Amygdala (tissue), 56 donors: ENCODE measurements at regions not wholly inside any gene's neighbourhood (a gene's known extent, or its start where the extent isn't known, plus 50 kb on each side); places are given as distances from the start of the nearest gene placed in this dataset.

Experiments
- DNase-seq, 56 donors: peaks; one replicate each; lab custom pipeline; 2025; lab: John Stamatoyannopoulos, UW

DNA sequence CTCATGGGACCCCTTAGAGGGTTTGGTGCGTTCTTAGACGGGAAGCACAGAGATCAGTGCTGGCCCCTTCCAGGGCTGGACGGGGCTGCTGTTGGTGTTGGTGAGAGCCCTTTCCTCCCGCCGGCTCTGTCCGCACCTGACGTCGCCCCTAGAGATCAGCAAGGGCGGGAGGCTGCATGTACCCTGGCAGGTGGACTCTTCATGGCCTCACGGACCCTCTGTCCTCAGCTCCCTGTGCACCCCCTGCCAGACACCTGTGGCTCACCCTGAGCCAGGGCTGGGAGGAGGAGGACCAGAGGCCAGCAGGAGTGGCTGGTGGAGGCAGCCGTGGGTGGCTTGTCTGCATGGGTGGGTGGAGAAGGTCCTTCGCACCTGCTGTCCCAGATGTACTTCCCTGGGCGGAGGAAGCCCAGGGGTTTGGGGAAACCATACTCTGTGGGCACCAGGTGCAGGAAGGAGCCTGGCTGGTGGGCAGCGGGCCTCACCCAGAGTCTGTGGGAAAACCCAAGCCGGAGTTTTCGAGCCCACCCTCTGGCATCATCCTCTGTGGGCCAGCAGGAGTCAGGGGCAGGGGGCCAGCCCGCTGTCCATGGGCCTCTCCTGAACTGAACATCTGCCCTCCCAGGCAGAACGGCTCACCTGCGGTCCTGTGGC lies 348.6 kb downstream of the SEC14L1 start:
- no peak for DNase-seq

DNA sequence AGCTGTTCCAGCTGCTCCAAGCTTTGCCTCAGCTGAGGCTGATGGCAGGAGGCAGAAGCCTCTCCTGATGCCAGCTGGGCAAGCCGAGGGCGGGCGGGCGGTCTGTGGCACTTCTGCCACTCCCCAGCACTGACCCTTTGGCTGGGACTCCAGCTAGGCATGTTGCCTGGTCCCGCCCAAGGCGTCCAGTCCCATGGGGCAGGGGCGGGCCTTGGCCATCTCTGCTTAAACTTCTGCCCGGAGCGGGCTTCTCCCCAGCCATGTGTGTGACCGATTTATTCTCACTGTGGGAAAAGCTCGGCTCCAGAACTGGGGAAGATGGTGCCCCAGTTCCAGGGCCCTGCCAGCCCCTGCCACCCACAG lies 349.1 kb downstream of the SEC14L1 start:
- DNase-seq: peak in 48 of 56 donors; percentile 14 to 94 (median 72)

DNA sequence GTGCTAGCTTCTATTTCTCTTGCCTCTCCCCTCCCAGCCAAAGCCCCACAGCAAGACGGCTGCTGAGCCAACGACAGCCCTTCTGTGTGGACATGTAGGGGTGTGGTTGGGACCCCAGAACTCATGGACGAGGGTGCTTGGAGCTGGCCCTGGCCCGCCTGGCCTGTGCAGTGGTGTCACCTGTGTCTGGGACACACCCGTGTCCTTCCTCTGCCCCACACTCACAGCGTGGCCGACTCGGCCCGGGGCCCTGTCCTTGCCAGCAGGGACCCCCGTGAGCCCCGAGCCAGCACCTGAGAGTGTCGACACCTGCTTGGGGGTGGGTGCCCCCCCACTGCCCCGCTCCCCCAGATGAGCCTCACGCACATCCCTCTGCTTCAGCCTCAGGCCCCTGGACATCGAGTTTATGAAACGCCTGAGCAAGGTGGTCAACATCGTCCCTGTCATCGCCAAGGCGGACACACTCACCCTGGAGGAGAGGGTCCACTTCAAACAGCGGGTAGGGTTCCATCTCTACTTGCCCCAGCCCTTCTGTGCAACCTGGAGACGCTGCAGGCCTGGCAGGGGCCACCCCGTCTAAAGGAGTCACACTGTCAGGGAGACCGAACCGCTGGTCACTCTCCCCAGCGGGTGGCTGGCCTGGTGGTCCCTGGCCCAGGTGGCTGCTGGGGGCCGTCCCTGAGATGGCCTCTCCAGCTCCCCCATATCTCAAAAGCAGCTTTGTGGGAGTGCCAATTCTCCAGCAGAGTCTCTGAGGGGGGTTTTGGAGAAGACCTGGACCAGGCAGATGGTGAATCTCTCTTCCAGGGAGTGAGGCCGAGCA lies 349.8 kb downstream of the SEC14L1 start:
- DNase-seq: no peak

DNA sequence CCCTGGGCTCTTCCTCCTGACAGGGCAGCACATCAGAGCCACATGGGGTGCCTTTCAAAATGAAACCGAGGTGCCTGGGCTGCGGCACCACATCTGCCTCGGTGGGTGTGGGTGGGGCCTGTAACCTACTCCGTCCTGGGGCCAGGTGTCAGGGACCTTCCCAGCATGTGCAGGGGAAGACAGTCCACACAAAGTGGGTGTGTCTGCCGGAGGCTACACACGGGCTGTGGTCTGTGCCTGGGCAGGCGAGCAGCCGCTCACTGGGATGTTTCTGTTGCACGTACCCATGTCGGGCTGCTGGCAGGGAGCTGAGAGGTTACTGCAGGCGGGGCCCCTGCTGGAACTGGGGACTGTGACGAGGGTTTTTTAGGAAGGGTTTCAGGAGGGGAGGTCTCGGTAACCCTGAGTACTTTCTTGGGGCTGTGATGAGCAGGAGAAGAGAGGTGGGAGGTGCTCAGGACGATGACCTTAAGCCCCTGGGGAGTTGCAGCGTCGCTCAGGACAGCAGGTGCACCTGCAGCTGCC lies 351.2 kb downstream of the SEC14L1 start:
- DNase-seq: no peak

DNA sequence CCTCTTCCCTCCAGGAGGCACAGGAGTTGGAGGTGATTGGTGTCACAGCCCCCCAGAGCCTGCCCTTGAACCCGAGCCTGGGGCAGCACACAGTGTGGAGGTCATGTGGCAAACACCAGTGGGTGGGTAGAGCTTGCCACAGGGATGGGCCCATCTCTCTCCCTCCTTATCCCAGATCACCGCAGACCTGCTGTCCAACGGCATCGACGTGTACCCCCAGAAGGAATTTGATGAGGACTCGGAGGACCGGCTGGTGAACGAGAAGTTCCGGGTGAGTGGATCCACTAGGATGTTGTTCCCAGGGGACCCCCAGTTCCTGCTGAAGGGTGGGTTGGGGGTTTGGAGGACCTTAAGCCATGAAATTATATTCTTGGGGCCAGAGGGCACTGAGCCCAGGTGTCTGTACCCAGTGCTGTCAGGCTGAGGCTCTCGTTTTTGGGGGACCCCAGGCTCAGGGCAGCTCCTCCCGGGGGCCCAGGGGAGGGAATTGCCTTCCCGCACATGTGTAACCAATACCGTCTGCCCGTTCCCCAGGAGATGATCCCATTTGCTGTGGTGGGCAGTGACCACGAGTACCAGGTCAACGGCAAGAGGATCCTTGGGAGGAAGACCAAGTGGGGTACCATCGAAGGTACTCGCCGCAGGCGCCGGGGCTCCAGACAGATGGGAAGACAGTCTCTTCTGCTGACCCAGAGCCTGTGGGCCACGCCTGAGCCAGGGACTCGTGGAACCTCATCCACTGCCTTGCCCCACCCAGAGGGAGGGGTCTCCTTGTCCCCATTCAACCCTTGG lies 351.9 kb downstream of the SEC14L1 start:
- no peak for DNase-seq

DNA sequence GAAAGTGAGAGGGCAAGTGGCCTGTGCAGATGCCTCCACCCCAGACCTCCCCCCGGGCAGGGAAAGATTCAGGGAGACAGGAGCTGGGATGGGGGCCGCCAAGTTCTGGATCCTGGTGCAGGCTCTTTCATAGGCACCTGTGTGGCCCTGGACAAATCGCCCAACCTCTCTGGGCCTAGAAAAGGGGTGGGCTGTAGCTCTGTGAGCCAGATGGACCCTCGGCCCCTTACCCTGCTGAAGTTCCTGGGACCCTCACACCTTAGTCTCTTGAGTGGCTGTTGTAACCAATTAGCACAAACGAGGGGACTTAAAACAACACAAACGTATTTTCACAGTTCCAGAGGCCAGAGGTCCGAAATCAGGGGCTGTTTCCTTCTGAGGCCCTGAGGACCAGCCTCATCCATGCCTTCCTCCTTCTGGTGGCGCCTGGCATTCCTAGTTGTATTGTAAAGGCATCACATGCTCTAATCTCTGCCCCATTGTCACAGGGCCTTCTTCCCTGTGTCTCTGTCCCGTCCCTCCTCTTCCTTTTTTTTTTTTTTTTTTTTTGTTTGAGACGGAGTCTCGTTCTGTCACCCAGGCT lies 352.6 kb downstream of the SEC14L1 start:
- DNase-seq: no peak

DNA sequence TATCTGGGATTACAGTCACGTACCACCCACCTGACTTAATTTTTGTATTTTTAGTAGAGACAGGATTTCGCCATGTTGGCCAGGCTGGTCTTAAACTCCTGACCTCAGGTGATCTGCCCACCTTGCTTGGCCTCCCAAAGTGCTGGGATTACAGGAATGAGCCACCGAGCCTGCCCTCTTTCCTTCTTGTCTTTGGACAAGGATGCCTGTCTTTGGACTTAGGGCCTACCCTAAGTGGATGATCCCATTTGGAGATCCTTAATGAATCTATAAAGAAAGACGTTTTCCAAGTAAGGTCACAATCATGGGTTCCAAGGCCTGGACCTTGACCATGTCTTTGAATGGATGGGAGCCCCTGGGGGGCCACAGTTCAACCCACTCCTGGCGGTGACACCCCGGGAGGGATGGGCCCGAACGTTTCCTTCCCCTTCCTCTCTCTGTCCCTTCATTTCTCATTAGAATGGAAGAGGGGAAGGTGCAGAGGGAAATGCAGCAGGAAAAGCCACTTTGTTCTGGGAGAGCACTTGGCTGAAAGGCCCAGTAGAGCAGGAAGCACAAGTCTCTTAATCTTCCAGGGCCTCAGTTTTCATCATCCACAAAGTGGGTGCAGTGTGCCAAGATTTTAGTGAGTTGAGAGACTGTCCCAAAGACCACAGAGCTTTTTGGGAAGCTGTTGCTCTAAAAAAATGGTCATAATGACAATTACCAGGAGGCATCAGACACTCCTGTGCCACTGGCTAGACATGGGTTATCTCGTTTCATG lies 353.3 kb downstream of the SEC14L1 start:
- no peak for DNase-seq

DNA sequence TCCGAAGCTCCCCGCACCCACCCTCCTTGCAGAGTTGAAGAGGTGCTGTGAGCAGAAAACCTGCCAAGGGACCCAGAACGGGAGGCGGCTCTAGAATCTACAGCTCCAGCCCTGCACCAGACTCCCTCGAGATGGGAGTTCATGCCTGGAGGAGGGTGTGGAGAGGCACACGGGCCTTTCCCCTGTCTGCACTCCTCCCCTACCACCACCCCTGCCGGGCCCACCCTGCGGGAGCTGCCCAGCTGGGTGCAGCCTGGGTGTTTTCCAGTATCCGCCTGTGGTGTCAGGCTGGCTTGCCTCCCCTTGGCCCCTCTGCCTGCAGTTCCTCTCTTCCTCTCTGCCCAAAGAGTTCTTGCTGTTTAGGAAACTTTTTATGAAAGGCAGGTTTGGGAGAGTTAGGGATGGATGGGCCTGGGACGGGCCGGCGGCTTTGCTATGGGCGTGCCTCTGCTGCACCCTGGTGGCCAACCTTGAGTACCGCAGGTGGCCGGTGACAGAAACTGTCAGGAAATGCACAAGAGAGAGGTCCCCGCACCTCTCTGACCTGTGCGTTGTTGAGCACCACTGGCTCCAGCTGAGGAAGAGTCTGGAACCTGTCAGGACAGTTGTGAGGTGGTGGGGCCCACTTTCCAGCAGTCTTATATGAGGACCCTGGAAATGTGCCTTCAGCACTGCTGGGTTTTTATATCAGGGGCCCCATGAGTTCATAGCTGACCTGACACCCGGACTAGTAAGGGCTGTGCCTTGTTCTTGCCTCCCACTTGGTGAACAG lies 354.1 kb downstream of the SEC14L1 start:
- DNase-seq: peak in 46 of 56 donors; percentile 16 to 83 (median 48)

DNA sequence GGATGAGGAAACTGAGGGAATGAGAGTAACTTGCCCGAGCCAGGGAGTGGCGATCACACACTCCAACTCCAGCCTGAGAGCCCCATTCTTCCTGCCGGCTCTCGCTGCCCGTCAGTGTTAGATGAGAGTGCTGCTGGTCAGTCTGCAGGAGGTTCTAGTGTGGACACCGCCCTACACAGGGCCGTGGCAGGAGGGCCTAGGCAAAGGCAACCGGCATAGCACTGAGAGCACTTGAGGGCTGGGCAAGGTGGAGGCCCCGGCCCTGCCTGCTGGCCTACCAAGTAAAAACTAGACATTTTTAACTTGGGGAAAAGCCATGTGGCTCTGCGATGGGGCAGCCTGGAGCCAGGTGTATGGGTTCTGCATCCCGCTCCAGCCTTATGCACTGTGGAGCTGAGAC lies 354.8 kb downstream of the SEC14L1 start:
- no peak for DNase-seq

DNA sequence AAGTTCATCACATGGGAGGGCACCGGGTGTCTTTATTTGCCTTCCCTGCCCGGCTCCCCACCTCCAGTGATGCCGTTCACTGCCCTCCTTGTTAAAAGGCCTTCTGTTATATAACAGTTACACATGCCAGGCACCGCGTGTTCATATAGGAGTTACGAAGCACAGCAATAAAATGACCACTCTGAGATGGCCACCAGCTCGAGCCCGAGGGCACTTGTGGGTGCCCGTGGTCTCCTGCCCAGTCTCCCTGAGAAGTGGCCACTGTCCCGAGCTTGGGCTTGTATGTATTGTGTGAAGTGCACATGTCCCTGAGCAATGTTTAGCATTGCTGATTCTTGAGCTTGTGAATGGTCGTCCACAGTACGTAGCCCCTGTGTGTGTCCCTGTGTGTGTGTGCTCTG lies 355.6 kb downstream of the SEC14L1 start:
- no peak for DNase-seq

DNA sequence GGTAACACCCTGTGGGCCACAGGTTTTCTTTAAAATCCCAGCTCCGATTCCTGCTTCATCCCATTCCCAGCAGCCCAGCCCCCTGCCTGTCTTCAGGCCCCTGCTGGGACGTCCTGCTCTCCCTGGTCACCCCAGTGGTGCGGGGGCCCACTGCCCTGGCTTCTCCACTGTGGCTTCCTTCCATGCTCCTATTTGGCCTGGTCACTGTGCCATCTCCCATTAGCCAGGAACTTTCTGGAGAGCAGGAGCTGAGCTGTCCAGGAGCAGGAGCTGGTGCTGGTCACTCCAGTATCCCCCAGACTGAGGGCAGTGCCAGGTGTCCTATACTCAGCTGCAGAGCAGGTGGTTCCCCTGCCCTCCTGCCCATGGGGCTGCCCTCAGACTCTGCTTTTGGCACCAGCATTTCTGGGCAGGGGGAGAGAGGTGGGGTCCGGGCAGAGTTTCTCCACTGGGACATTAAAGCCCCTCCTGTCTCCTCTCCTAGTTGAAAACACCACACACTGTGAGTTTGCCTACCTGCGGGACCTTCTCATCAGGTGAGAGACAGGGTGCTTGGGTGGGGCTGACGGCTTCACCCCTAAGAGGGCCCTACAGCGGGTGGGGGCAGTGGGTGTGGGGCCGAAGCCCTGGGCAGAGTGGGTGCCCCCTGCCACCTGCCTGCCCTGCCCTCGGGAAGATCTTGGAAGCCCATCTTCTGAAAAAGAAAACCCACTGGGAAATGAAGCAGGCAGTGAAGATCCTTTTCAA lies 356.2 kb downstream of the SEC14L1 start:
- no peak for DNase-seq

DNA sequence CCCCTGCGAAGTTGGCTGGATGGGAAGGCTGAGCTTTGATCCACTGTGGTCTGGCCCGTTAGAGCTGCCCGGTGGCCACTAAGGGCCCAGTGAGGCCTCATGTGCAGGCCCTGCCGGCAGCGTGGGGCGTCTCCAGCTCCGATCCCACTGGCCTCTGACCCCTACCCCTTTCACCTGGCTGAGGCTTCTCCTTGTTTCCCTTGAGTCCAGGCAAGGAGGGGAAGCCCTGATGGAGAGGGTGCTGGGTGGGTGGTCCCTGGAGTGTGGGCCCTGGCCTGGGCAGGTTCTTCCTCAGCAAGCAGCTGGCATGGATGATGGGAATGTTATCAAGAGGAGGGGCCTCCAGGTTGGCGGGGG lies 356.8 kb downstream of the SEC14L1 start:
- DNase-seq: no peak

DNA sequence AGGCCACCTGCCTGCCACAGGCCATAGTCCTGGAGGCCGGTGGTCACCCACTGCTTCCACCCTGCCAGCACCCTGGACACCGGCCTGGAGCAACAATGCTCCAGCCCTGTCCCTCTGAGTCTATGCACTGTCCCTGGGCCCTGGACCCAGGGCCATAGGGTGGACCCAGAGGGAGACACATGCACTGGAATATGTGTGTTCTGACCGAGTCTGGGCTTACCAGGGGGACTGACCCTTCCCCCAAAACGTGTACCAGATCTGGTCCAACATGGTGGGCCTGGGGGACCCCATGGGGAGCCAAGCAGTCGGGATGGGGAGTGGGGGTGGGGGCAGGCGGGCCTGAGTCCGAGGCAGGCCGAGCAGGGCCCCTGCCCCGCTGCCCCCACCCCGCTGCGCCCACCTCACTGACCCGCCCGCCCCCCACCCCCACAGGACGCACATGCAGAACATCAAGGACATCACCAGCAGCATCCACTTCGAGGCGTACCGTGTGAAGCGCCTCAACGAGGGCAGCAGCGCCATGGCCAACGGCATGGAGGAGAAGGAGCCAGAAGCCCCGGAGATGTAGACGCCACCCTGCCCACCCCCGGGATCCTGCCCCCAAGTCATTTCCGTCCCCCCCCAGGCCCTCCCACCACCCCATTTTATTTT lies 357.4 kb downstream of the SEC14L1 start:
- no peak for DNase-seq

DNA sequence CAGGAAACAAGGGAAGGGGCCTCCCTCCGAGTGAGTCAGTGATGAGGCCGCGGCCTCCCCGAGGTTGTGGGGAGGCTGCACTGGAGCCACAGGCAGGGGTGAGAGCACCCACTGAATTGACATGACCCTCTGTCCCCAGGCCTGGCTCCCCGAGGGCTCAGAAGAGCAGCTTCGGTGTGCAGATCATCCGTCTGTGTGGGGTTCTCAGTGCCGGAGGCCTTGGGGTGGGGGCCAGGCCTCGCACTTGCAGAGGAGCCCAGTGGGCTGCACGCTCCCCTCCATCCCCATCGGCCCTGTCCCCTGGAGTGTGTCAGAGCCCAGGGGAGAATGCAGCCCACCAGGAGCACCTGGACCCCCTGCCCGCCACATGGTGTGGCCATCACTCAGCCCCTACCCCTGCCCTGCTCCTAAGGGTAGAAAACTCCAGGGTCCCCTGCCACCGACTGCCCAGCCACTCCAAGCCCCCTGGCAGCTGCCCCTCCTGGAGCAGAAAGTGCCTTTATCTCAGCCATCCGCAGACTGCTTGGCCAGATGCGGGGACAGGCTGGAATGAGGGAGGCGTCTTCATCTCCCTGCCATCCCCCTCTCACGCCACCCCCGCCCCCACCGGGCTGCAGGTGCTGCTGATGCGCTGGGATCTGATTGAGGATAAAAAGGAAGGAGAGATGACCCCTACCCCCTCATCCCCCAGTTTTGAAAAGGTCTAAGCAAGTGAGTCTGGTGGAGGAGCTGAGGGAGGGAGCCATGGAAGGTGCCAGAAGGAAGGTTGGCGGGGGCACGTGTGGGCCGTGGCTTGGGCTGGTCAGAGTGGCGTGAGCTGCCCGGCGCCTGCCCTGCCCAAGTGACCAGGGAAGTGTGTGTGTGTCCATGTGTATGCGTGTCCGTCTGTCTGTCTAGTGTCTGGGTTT lies 358.3 kb downstream of the SEC14L1 start:
- DNase-seq: no peak

DNA sequence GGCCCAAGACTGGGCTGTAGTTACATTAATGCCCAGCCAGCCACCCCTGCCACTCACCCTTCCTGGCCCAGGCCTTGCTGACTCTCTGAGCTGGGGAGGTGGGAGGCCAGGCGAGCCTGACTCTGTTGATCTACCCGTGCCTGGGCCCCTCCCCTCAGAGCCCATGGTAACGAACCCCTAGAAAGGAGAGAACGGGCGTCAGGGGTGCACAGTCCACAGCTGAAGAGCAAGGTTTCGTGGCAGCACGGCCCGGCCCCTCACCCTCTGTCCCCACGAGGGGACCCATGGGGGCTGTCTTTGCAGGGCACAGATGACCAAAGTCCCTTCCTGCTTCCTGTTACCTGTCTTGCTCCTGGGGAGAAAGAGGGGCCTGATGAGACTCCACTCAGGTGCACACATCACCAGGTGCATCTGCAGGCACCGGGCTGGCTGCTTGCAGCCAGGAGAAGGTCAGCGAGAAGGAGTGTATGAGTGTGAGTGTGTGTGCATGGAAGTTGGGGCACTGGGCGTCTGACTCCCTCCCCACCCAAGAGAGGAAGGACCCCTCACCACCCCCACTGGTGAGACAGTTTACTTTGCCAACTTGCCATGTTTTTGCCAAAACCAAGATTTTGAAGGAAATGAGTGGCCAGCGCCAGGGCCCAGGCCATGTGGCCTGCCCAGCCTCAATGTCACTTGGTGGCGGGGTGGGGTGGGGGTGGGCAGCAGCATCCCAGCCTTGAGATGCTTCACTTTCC lies 359.1 kb downstream of the SEC14L1 start:
- no peak for DNase-seq

DNA sequence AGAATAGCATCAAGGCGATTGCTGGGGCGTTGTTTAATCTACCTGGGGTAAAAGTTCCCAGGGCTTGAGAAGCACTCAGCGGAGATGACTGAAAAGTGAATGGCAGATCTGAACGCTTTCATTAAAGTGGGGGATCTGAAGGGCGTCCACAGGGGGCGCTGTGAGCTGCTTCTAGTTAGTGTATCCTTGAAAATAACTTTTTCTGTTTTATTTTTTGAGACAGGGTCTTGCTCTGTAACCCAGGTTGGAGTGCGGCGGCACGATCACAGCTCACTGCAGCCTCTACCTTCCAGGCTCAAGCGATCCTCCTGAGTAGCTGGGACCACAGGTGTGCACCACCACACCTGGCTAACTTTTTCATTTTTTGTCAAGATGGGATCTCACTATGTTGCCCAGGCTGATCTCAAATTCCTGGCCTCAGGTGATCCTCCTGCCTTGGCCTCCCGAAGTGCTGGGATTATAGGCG lies 360.4 kb downstream of the SEC14L1 start:
- no peak for DNase-seq
